BJ (cell line): ENCODE measurements at regions not wholly inside any gene's neighbourhood (a gene's known extent, or its start where the extent isn't known, plus 50 kb on each side); places are given as distances from the start of the nearest gene placed in this dataset.

Source experiments
- CTCF ChIA-PET: fragments of 350-600 bp; formaldehyde crosslinking; extraction: SDS; loops from one replicate; lab custom pipeline; 2021; ENCODE audit warnings: antibody characterized with exemption, inconsistent platforms; lab: Yijun Ruan, JAX
- POLR2A ChIA-PET: fragments of 300-600 bp; sonication (Branson Sonifier 250); formaldehyde crosslinking; extraction: SDS; loops from one replicate; lab custom pipeline; 2021; ENCODE audit warnings: antibody characterized with exemption; lab: Charles Lee
- DNase-seq: peaks from one replicate; pipeline ENCODE4 v3.0.0-alpha.2; 2011; ENCODE audit warnings: low read depth
- H3K27me3 ChIP-seq: 2 replicates; pipeline ENCODE4 v1.6.0; 2011; ENCODE audit warnings: low read length; ENCODE audit not compliant: control insufficient read depth, insufficient read depth
- H3K36me3 ChIP-seq: 2 replicates; pipeline ENCODE4 v1.5.1; 2011; ENCODE audit warnings: low read length; ENCODE audit not compliant: control insufficient read depth, insufficient read depth
- H3K4me3 ChIP-seq: 2 replicates; pipeline ENCODE4 v1.5.1; 2011; ENCODE audit warnings: low read depth, mild to moderate bottlenecking, control low read depth, low read length
- TF ChIP-seq, protein P1 (sequence below): IDR thresholded peaks from 2 replicates; pipeline ENCODE4 v1.5.1; 2011; ENCODE audit warnings: low read depth, mild to moderate bottlenecking, control low read depth, inconsistent platforms, low read length, moderate library complexity; ENCODE audit not compliant: insufficient read depth

DNA sequence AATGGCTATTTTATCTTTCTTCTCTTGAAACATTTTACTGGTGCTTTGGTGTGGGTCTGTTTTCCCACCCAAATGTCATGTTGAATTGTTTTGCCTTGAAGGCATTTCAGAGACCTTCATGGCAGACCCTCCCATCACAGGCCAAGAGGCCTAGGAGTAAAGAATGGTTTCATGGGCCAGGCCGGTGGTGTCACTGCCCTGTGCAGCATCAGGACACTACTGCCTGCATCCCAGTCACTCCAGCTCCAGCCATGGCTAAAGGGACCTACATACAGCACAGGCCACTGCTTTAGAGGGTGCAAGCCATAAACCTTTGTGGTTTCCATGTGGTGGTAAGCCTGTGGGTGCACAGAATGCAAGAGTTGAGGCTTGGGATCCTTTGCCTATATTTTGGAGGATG, 326.9 kb downstream of the SLITRK5 start:
- POLR2A ChIA-PET = no interaction called here
- CTCF ChIA-PET = no interaction called here
- TF ChIP-seq, protein P1, sequence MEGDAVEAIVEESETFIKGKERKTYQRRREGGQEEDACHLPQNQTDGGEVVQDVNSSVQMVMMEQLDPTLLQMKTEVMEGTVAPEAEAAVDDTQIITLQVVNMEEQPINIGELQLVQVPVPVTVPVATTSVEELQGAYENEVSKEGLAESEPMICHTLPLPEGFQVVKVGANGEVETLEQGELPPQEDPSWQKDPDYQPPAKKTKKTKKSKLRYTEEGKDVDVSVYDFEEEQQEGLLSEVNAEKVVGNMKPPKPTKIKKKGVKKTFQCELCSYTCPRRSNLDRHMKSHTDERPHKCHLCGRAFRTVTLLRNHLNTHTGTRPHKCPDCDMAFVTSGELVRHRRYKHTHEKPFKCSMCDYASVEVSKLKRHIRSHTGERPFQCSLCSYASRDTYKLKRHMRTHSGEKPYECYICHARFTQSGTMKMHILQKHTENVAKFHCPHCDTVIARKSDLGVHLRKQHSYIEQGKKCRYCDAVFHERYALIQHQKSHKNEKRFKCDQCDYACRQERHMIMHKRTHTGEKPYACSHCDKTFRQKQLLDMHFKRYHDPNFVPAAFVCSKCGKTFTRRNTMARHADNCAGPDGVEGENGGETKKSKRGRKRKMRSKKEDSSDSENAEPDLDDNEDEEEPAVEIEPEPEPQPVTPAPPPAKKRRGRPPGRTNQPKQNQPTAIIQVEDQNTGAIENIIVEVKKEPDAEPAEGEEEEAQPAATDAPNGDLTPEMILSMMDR = no peak
- no peak overlapping the region for H3K4me3 ChIP-seq
- no peak for DNase-seq
- H3K27me3 ChIP-seq = no peaks in the 10 kb centered on the region
- H3K36me3 ChIP-seq = no peaks in the 10 kb centered on the region

DNA sequence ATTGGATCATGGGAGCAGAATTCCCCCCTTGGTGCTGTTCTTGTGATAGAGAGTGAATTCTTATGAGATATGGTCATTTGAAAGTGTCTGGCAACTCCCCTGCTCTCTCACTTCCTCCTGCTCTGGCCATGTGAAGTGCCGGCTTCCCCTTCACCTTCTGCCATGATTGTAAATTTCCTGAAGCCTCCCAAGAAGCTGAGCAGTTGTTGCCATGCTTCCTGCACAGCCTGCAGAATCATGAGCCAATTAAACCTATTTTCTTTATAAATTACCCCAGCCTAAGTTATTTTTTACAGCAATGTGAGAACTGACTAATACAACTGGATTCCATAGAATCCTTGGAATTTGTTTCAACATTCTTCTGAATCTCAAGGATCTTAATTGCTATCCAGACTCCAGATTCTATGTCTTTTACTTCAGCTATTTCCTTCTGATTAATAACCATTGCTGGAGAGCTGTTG, 328.1 kb downstream of the SLITRK5 start:
- ChIA-PET CTCF (no interaction called here), POLR2A (no interaction called here)
- peak; percentile 8 for DNase-seq
- H3K4me3 ChIP-seq = no peak overlapping the region
- TF ChIP-seq, protein P1 = no peak
- H3K27me3 ChIP-seq = no peaks in the 10 kb centered on the region
- no peaks in the 10 kb centered on the region for H3K36me3 ChIP-seq

DNA sequence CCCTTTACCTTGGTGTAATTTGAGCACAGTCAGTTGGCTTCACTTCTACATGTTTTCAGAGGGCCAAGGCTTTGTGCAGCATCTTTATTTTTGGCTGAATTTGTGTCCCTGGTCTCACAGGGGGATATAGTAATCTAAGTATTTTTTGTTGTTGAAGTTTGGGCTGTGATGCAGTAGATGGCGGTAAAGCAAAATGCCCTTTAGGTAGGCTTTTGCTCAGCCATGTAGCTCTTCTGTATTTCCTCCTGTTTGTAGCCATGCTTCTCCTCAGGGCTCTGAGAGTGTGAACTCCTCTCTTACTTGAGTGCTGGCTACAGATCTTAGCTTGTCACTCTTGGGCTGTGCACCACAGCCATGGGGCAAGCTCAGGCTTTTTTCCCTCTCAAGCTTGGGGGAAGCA, 328.6 kb downstream of the SLITRK5 start:
- Histone ChIP-seq H3K36me3 (no peaks in the 10 kb centered on the region), H3K4me3 (no peak overlapping the region), H3K27me3 (no peaks in the 10 kb centered on the region)
- TF ChIP-seq, protein P1 = no peak
- POLR2A ChIA-PET = no interaction called here
- DNase-seq = no peak
- CTCF ChIA-PET = no interaction called here

DNA sequence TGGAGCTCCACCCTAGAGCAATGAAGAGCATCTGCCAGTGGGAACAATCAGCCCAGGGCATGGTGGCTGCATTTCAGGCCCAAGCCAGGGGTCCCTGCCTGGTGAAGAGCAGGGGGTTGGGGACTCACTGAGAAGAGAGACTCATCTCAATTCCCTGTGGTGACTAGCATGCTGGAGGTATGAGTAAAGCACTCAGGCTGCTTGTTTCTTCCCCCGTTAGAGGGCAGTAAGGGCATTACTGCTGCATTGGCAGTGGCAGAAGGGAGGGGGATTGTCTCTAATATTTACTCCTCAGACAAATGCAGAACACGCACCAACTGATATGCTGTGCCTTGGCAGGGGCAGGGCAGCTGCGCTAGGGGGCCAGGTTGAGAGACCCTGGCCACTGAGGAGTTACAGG, 329.1 kb downstream of the SLITRK5 start:
- no peaks in the 10 kb centered on the region for H3K36me3 ChIP-seq
- POLR2A ChIA-PET = no interaction called here
- no peak for DNase-seq
- TF ChIP-seq, protein P1 = no peak
- no peak overlapping the region for H3K4me3 ChIP-seq
- CTCF ChIA-PET = no interaction called here
- no peaks in the 10 kb centered on the region for H3K27me3 ChIP-seq

DNA sequence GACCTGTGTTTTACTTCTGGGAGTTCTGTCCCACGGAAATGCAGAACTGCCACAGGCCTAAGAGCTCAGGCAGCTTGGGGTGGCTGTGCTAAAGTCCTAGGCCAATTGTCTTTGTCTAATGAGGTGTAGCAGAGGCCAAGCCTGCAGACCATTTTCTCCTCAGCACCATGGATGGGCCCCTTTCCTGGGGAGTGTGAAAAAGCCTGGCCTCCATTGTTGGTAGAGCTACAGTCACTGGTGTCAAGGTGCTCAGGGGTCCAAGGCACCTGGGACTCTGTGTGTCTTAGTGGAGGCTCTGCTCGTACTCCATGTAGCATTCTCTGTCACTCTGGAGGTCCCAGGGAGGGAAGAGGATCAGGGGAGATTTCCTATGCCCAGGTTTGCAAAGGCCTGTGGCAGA, 329.6 kb downstream of the SLITRK5 start:
- TF ChIP-seq, protein P1 = no peak
- H3K36me3 ChIP-seq = no peaks in the 10 kb centered on the region
- H3K27me3 ChIP-seq = no peaks in the 10 kb centered on the region
- ChIA-PET POLR2A (no interaction called here), CTCF (no interaction called here)
- DNase-seq = no peak
- H3K4me3 ChIP-seq = no peak overlapping the region
